HCT116 (cell line): ENCODE measurements at regions not wholly inside any gene's neighbourhood (a gene's known extent, or its start where the extent isn't known, plus 50 kb on each side); places are given as distances from the start of the nearest gene placed in this dataset.

ENCODE experiments used
- ATAC-seq: fragments of 200-7000 bp; cut with Tn5 transposase; 2 replicates; pipeline ENCODE4 v1.9.1; 2020; ENCODE audit warnings: mild to moderate bottlenecking, moderate library complexity
- BruUV-seq: library from RNA; stranded (reverse); fragments of 400-500 nt; replicated peaks from 2 replicates; lab custom pipeline; 2021; lab: Mats Ljungman, UMichigan
- CTCF ChIA-PET: fragments of 300-600 bp; sonication (Branson Sonifier 250); formaldehyde crosslinking; loops from one replicate; lab custom pipeline; 2021; ENCODE audit warnings: antibody characterized with exemption; lab: Charles Lee
- POLR2A ChIA-PET: fragments of 300-600, 350-600 bp; sonication (Branson Sonifier 250); formaldehyde crosslinking; loops from one replicate; lab custom pipeline; 2021; ENCODE audit warnings: antibody characterized with exemption; lab: Charles Lee
- RAD21 ChIA-PET, 2 experiments: fragments of 300-600 bp; sonication (Branson Sonifier 250); formaldehyde crosslinking; loops; one replicate each; lab custom pipeline; 2023; ENCODE audit warnings: low total read pairs in 2 of 2; ENCODE audit not compliant: uncharacterized antibody in 2 of 2, unreplicated experiment in 2 of 2, low non-redundant PET in 1 of 2; lab: Charles Lee
- DNase-seq: peaks from one replicate; pipeline ENCODE4 v3.0.0-alpha.2; 2010; ENCODE audit warnings: low read depth, low spot score
- H2AFZ ChIP-seq: fragments of 200-600 bp; shearing (Covaris generic), sonication (generic); 2 replicates; pipeline ENCODE4 v1.6.1; 2017; ENCODE audit warnings: low read depth, mixed run types, mixed read lengths, antibody characterized with exemption, low read length; ENCODE audit not compliant: poor library complexity, severe bottlenecking
- H3K27ac ChIP-seq: 2 replicates; pipeline ENCODE4 v1.5.1; 2012; ENCODE audit warnings: low read depth, low read length
- H3K27me3 ChIP-seq: fragments of 200-600 bp; sonication (generic); 2 replicates; pipeline ENCODE4 v1.6.1; 2016; ENCODE audit warnings: mixed run types, low read length, mixed read lengths; ENCODE audit not compliant: insufficient read depth
- H3K36me3 ChIP-seq, 2 experiments: fragments of 200-500 bp in 1 of 2; fragments of 200-600 bp in 1 of 2; sonication (Bioruptor generic) in 1 of 2; sonication (generic) in 1 of 2; 2 replicates each; pipeline versions ENCODE4 v1.5.1 to v1.6.1; 2014 to 2016; ENCODE audit warnings: low read length in 2 of 2, inconsistent platforms in 1 of 2, mixed read lengths in 1 of 2, mixed run types in 1 of 2; ENCODE audit not compliant: insufficient read depth in 2 of 2, control insufficient read depth in 1 of 2
- H3K4me1 ChIP-seq, 2 experiments: fragments of 200-600 bp in 1 of 2; sonication (generic) in 1 of 2; 2 replicates each; pipeline versions ENCODE4 v1.5.1 to v1.6.1; 2012 to 2017; ENCODE audit warnings: low read length in 2 of 2, inconsistent platforms in 1 of 2, mild to moderate bottlenecking in 1 of 2, mixed read lengths in 1 of 2, mixed run types in 1 of 2, moderate library complexity in 1 of 2; ENCODE audit not compliant: insufficient read depth in 2 of 2, control insufficient read depth in 1 of 2
- H3K4me2 ChIP-seq: fragments of 200-600 bp; sonication (generic); 2 replicates; pipeline ENCODE4 v1.6.1; 2017; ENCODE audit warnings: mixed run types, low read length, mixed read lengths
- H3K4me3 ChIP-seq, 2 experiments: fragments of 200-600 bp in 1 of 2; sonication (generic) in 1 of 2; replicated peaks in 1 of 2; 2 replicates each; pipeline ENCODE4 v1.5.1; 2011 to 2016; ENCODE audit warnings: low read length in 2 of 2, control low read depth in 1 of 2, low read depth in 1 of 2, mild to moderate bottlenecking in 1 of 2, mixed read lengths in 1 of 2, mixed run types in 1 of 2
- H3K79me2 ChIP-seq: fragments of 200-600 bp; sonication (generic); 2 replicates; pipeline ENCODE4 v1.6.1; 2017; ENCODE audit warnings: mild to moderate bottlenecking, mixed run types, low read length, moderate library complexity, mixed read lengths; ENCODE audit not compliant: insufficient read depth
- H3K9ac ChIP-seq: fragments of 200-600 bp; sonication (generic); 2 replicates; pipeline ENCODE4 v1.6.1; 2016; ENCODE audit warnings: low read length, mixed read lengths
- H3K9me2 ChIP-seq: fragments of 200-600 bp; sonication (generic), shearing (Covaris generic); 2 replicates; pipeline ENCODE4 v1.6.1; 2017; ENCODE audit warnings: mixed run types, mild to moderate bottlenecking, moderate library complexity; ENCODE audit not compliant: insufficient read depth
- H3K9me3 ChIP-seq, 2 experiments: fragments of 200-500 bp in 1 of 2; fragments of 200-600 bp in 1 of 2; sonication (Bioruptor generic) in 1 of 2; sonication (generic) in 1 of 2; 2 replicates each; pipeline ENCODE4 v1.6.1; 2014 to 2017; ENCODE audit warnings: low read length in 2 of 2, mixed read lengths in 2 of 2, inconsistent platforms in 1 of 2, low read depth in 1 of 2, mild to moderate bottlenecking in 1 of 2, mixed run types in 1 of 2, moderate library complexity in 1 of 2; ENCODE audit not compliant: control insufficient read depth in 1 of 2, insufficient read depth in 1 of 2
- H4K20me1 ChIP-seq: fragments of 200-600 bp; sonication (generic), shearing (Covaris generic); 2 replicates; pipeline ENCODE4 v1.6.1; 2017; ENCODE audit warnings: mixed run types, mild to moderate bottlenecking, moderate library complexity; ENCODE audit not compliant: insufficient read depth
- CBX3 ChIP-seq: IDR thresholded peaks from 2 replicates; pipeline ENCODE4 v1.6.1; 2012; ENCODE audit warnings: low read depth
- CEBPB ChIP-seq: IDR thresholded peaks from 2 replicates; pipeline ENCODE4 v1.6.1; 2012; ENCODE audit warnings: low read depth
- CTCF ChIP-seq, 3 experiments: fragments of 200-600 bp in 1 of 3; sonication (generic) in 1 of 3; IDR thresholded peaks in 2 of 3; conservative IDR thresholded peaks in 1 of 3; 2 replicates each; pipeline ENCODE4 v1.5.1; 2012 to 2017; ENCODE audit warnings: low read depth in 2 of 3, low read length in 2 of 3, antibody characterized with exemption in 1 of 3, borderline replicate concordance in 1 of 3, control low read depth in 1 of 3, mild to moderate bottlenecking in 1 of 3, mixed read lengths in 1 of 3, mixed run types in 1 of 3, moderate library complexity in 1 of 3; ENCODE audit not compliant: insufficient read depth in 1 of 3
- EGR1 ChIP-seq: IDR thresholded peaks from 2 replicates; pipeline ENCODE4 v1.6.1; 2012; ENCODE audit warnings: low read depth
- ELF1 ChIP-seq: IDR thresholded peaks from 2 replicates; pipeline ENCODE4 v1.6.1; 2012; ENCODE audit warnings: low read depth, borderline replicate concordance
- EZH2 ChIP-seq: fragments of 200-600 bp; sonication (generic); IDR thresholded peaks from 2 replicates; pipeline ENCODE4 v1.6.1; 2017; ENCODE audit warnings: antibody characterized with exemption, mixed run types
- FOSL1 ChIP-seq: IDR thresholded peaks from 2 replicates; pipeline ENCODE4 v1.6.1; 2012; ENCODE audit warnings: low read depth
- JUND ChIP-seq: IDR thresholded peaks from 2 replicates; pipeline ENCODE4 v1.6.1; 2012
- MAX ChIP-seq: IDR thresholded peaks from 2 replicates; pipeline ENCODE4 v1.6.1; 2012
- POLR2A ChIP-seq: IDR thresholded peaks from 2 replicates; pipeline ENCODE4 v1.7.0; 2011; ENCODE audit warnings: borderline replicate concordance; ENCODE audit not compliant: insufficient read depth, insufficient read length; ENCODE audit errors: extremely low read depth
- POLR2AphosphoS5 ChIP-seq: IDR thresholded peaks from 2 replicates; pipeline ENCODE4 v1.6.1; 2011; ENCODE audit warnings: mild to moderate bottlenecking, low read depth, low read length, moderate library complexity
- RAD21 ChIP-seq: IDR thresholded peaks from 2 replicates; pipeline ENCODE4 v1.6.1; 2012; ENCODE audit warnings: low read depth, mild to moderate bottlenecking
- REST ChIP-seq: IDR thresholded peaks from 2 replicates; pipeline ENCODE4 v1.6.1; 2012; ENCODE audit warnings: low read depth
- SIN3A ChIP-seq: IDR thresholded peaks from 2 replicates; pipeline ENCODE4 v1.6.1; 2012; ENCODE audit warnings: low read depth
- SRF ChIP-seq: IDR thresholded peaks from 2 replicates; pipeline ENCODE4 v1.6.1; 2012; ENCODE audit warnings: low read depth
- TCF7L2 ChIP-seq: IDR thresholded peaks from 2 replicates; pipeline ENCODE4 v1.7.0; 2011; ENCODE audit warnings: borderline replicate concordance, inconsistent platforms; ENCODE audit not compliant: insufficient read depth, insufficient read length; ENCODE audit errors: extremely low read depth
- ZFX ChIP-seq: fragments of 450-650 bp; IDR thresholded peaks from 2 replicates; pipeline ENCODE4 v1.6.1; 2017
- ZNF274 ChIP-seq: fragments of 200-500 bp; sonication (Bioruptor generic); IDR thresholded peaks from 2 replicates; pipeline ENCODE4 v1.6.1; 2014; ENCODE audit warnings: mild to moderate bottlenecking, low read depth, low read length, inconsistent platforms
- intact Hi-C: fragments of 100-400 bp; cut with micrococcal nuclease; formaldehyde crosslinking; loops from 2 replicates; pipeline ENCODE4 v1.10.0; 2022
- TF ChIP-seq, protein P1 (sequence below): IDR thresholded peaks from 2 replicates; pipeline ENCODE4 v1.6.1; 2012

- DNase-seq = no peak
- H3K27ac ChIP-seq = no peak overlapping the region
- H2AFZ ChIP-seq = no peak overlapping the region
- no peaks in the 10 kb centered on the region for H3K27me3 ChIP-seq
- TF ChIP-seq, protein P1, sequence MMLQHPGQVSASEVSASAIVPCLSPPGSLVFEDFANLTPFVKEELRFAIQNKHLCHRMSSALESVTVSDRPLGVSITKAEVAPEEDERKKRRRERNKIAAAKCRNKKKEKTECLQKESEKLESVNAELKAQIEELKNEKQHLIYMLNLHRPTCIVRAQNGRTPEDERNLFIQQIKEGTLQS = no peak
- TF ChIP-seq ZNF274 (no peak), ZFX (no peak), REST (no peak), POLR2AphosphoS5 (no peak), CEBPB (no peak), CTCF (IDR thresholded peaks at IDR 0.05 in 2 of 3, conservative IDR thresholded peaks at IDR 0.05 in 1 of 3; ENCODE audit: borderline replicate concordance in 1 of 3, insufficient read depth in 1 of 3, low read depth in 2 of 3, low read length in 2 of 3) (no peak), MAX (no peak), FOSL1 (no peak), SRF (no peak), ELF1 (no peak), SIN3A (no peak), EZH2 (no peak), RAD21 (no peak), POLR2A (no peak), JUND (no peak), TCF7L2 (no peak), CBX3 (no peak), EGR1 (no peak)
- no peak for ATAC-seq
- ChIA-PET POLR2A (no interaction called here), RAD21 (no interaction called here), CTCF (no interaction called here)
- BruUV-seq = no TSS peak
- no peak overlapping the region for H3K4me2 ChIP-seq
- no peaks in the 10 kb centered on the region for H3K9me3 ChIP-seq
- H3K36me3 ChIP-seq = no peaks in the 10 kb centered on the region
- no peak overlapping the region for H3K9ac ChIP-seq
- H3K4me1 ChIP-seq = peaks cover 7 to 24% of the 10 kb centered on the region in 2 experiments; a peak in 3 of 4 replicates
- no peaks in the 10 kb centered on the region for H3K79me2 ChIP-seq
- no peaks in the 10 kb centered on the region for H3K9me2 ChIP-seq
- H4K20me1 ChIP-seq = no peaks in the 10 kb centered on the region
- no peak overlapping the region for H3K4me3 ChIP-seq
- intact Hi-C loops = no loop called here
Measured at GRCh38 chr2:61631321-61631720, 93.2 kb upstream of the XPO1 start.
